ENCODE measurements at regions not wholly inside any gene's neighbourhood (a gene's known extent, or its start where the extent isn't known, plus 50 kb on each side); places are given as distances from the start of the nearest gene placed in this dataset.

DNA sequence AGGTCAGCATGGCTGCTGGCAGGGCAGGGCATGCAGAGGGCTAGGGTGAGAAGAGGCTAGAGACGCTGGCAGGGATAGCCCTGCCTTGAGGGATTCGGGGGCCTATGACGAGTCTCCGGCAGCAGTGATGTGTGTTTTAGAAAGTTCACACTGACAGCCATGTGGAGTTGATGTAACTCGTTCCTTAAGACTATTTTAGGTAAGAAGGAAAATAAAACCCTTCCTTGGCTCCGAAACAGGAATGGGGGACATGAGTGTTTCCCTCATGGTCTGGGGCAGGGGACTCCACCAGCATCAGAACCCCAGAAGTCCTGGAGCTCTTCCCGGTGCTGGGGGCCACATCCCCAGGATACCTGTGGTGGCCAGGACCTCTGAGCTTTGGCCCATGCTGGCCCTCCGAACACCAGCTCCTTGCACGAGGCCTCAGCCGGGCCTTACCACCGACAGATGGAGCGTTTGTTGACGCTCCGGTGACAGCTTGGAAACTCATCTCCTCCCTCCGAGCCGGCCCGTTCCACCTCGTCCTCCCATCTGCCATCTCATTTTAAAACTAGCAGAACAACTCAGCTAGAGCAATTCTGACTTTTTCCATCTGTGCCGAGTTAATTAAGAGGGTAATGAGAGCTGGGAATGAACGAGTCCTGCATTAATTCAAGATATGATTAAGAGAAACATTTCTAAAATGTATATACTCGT is 337.7 kb downstream of the CDK5RAP2 start:
- H3K4me3 ChIP-seq (ENCODE audit: control insufficient read depth, low read depth, low read length) = no peak overlapping the region
- DNase-seq (ENCODE audit: low read depth) = no peak
- no peak for TF ChIP-seq CTCF (conservative IDR thresholded peaks at IDR 0.05; ENCODE audit: control insufficient read depth, insufficient read depth, low read depth, low read length)

- DNase-seq (ENCODE audit: low read depth) = no peak
- TF ChIP-seq CTCF (conservative IDR thresholded peaks at IDR 0.05; ENCODE audit: control insufficient read depth, insufficient read depth, low read depth, low read length) = no peak
Observed at GRCh38 chr9:120236596-120236995, 343.4 kb downstream of the CDK5RAP2 start.

GRCh38 chr9:120235081-120235480 is 344.9 kb downstream of the CDK5RAP2 start:
- H3K4me3 ChIP-seq (ENCODE audit: control insufficient read depth, low read depth, low read length) = no peak overlapping the region
- no peak for DNase-seq (ENCODE audit: low read depth)
- TF ChIP-seq CTCF (conservative IDR thresholded peaks at IDR 0.05; ENCODE audit: control insufficient read depth, insufficient read depth, low read depth, low read length) = no peak

More at GRCh38 chr9:120236596-120236995, 343.4 kb downstream of the CDK5RAP2 start:
- no peak overlapping the region for H3K4me3 ChIP-seq (ENCODE audit: control insufficient read depth, low read depth, low read length)

DNA sequence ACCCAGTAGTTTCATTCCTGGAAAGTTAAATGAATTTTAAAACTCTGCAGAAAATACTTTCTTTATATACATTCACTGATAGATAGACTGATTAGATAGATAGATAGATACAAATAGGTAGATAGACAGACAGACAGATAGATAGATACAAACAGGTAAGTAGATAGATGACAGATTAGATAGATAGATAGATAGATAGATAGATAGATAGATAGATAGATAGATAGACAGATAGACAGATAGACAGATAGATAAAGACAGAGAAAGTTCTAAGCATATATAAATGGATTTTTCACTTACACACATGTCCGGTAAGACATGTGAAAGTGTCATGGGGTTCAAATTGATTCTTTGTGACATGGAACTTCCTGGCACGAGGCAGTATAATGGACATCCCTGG is 349.7 kb downstream of the CDK5RAP2 start:
- H3K4me3 ChIP-seq (ENCODE audit: control insufficient read depth, low read depth, low read length) = no peak overlapping the region
- no peak for TF ChIP-seq CTCF (conservative IDR thresholded peaks at IDR 0.05; ENCODE audit: control insufficient read depth, insufficient read depth, low read depth, low read length)
- no peak for DNase-seq (ENCODE audit: low read depth)

DNA sequence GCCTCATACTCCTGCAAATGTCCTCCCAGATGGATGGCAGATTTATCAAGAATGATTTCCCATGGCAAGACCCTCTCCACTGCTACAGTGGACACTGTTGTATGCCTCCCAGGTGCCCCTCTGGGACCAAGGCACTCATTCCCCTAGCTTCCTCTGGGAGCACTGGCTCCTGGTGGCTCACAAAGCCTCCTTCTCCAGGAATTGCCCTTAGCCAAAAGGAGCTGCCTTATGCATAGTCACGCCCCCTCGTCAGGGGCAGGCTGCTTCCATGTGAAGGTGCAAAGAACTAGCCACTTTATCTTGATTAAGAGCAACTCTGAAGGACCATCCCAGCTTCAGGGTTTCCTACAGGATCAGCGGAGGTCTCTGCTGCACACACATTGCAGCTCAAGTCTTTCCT is 358.1 kb downstream of the CDK5RAP2 start:
- DNase-seq (ENCODE audit: low read depth) = no peak
- H3K4me3 ChIP-seq (ENCODE audit: control insufficient read depth, low read depth, low read length) = no peak overlapping the region
- TF ChIP-seq CTCF (conservative IDR thresholded peaks at IDR 0.05; ENCODE audit: control insufficient read depth, insufficient read depth, low read depth, low read length) = no peak

DNA sequence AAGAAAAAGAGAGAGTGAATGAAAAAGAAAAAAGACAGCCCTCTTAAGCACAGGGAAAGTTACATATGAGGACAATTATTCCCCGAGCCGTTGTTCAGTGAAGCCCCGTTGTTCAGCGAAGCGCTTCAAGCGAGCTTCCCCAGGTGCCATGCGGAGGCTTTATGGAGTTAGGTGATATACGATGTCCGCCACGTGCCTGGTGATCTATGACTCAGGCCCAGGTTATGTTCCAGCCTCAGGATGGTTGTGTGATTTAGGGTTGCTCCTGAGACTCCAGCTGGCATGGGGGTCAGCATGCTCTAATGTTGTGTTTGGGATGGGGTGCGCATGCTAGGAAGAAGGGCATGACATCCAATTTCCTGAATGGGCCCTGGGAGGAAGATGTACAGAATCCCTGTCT is 365.6 kb downstream of the CDK5RAP2 start:
- TF ChIP-seq CTCF (conservative IDR thresholded peaks at IDR 0.05; ENCODE audit: control insufficient read depth, insufficient read depth, low read depth, low read length) = no peak
- no peak for DNase-seq (ENCODE audit: low read depth)
- H3K4me3 ChIP-seq (ENCODE audit: control insufficient read depth, low read depth, low read length) = no peak overlapping the region

- no peak overlapping the region for H3K4me3 ChIP-seq (ENCODE audit: control insufficient read depth, low read depth, low read length)
- DNase-seq (ENCODE audit: low read depth) = no peak
- no peak for TF ChIP-seq CTCF (conservative IDR thresholded peaks at IDR 0.05; ENCODE audit: control insufficient read depth, insufficient read depth, low read depth, low read length)
Observed at GRCh38 chr9:120212853-120213200, 367.1 kb downstream of the CDK5RAP2 start.

Data from fibroblast of mammary gland (primary cell).